ENCODE measurements at regions not wholly inside any gene's neighbourhood (a gene's known extent, or its start where the extent isn't known, plus 50 kb on each side); places are given as distances from the start of the nearest gene placed in this dataset.
"Not testable (repeated sequence)": the region's sequence is repeated elsewhere in the genome, so short reads cannot be mapped to it uniquely, and the experiment has no call there.

GRCh38 chr11:25758145-25758661 is 573.7 kb upstream of the ANO3 start:
- DNase-seq (ENCODE audit: low read depth): no peak

- DNase-seq (ENCODE audit: low read depth): no peak
These were observed 565.5 kb upstream of the ANO3 start for GRCh38 chr11:25766332-25767015.

DNA sequence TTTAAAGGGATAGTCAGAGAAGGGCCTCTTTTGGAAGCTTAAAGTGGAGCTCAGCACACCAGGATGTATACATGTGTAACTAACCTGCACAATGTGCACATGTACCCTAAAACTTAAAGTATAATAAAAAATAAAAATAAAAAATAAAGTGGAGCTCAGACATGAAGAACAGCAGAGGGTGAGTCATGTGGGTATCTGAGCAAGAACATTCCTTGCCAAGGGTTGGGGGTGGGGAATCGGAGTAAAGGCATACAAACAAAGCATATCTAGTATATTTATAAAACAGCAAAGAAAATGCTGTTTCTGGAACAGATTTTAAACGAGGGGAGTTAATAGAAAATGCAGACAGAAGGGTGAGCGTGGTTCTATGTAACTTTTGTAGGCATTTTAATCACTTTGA is 562.6 kb upstream of the ANO3 start:
- no peak for DNase-seq (ENCODE audit: low read depth)

- no peak for DNase-seq (ENCODE audit: low read depth)
These were observed 560.3 kb upstream of the ANO3 start for GRCh38 chr11:25771605-25772004.

- DNase-seq (ENCODE audit: low read depth): no peak
These were observed 556.3 kb upstream of the ANO3 start for GRCh38 chr11:25775603-25776002.

DNA sequence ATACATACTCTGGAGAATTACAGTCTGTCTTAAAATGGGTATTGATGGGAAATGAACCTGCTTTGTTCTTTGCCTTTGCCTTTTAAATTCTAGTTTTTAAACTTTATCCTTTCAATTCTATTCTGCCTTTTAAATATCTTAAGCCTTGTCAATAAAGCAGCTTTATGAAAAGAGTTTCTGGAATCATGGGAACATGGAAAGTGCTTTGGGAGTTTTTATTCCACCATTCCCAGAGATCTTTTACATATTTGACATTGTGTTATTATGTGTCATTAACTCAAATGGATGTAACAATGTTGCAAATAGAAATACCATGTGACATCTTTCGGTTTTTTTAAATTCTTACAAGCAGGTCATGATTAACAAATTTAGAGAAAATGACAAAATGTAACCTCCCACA is 555.7 kb upstream of the ANO3 start:
- no peak for DNase-seq (ENCODE audit: low read depth)

- DNase-seq (ENCODE audit: low read depth): no peak
These were observed 554.6 kb upstream of the ANO3 start for GRCh38 chr11:25777343-25777742.

GRCh38 chr11:25779033-25779432 is 552.9 kb upstream of the ANO3 start:
- no peak for DNase-seq (ENCODE audit: low read depth)

DNA sequence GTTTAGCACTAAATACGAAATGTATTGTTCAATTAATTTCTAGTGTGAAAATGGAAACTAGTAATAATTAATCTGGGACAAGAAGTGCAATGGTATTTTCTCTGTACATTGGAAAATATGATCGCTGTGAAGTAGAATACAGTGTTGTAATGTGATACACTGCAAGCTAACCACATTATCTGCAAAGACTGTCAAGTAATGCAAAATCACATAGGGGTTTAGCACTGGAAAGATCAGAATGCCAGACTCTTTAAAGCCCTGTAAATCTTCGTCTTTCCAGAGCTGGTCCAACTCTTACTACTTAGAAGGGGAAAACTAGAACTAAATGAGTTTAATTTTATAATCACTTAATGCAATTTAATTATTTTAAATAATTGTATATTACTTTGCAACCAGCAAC is 544.5 kb upstream of the ANO3 start:
- no peak for DNase-seq (ENCODE audit: low read depth)

DNA sequence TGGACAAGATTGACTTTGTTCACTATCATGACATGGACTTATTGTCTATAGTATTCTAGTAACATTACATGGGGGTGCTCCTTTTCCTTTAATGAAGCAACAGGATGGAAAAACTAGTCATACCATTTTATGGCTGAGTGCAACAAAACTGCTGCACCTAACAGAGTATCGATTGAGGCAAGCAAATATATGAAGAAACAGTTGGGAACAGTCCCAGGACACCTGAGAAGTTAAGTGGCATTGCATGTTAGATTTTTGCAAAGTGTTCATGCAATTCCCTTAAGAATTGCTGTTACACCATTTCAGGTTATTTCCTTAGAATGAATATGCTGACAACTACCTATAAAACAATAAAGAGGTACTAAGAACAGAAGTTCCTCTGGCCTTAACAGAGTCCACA is 541.5 kb upstream of the ANO3 start:
- DNase-seq (ENCODE audit: low read depth): no peak

DNA sequence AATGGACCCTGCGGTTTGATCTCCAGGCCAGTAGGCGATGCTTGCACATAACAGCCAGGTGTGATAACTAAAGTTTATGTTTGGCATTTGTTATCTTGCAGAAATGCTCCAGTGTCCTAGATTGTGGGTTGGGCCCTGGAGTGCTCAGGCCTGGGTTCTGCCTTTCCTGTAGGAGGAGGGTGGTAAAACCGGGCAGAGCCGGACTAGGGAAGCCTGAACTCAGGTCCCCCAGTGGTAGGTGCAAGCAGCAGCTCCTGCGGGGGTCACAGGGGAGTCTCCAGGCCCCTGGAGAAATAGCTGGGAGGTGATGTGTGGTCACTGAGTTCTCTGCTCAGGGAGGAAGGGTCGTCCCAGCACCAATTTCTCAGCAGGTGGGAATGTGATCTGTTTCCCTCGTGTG is 538.3 kb upstream of the ANO3 start:
- no peak for DNase-seq (ENCODE audit: low read depth)

DNA sequence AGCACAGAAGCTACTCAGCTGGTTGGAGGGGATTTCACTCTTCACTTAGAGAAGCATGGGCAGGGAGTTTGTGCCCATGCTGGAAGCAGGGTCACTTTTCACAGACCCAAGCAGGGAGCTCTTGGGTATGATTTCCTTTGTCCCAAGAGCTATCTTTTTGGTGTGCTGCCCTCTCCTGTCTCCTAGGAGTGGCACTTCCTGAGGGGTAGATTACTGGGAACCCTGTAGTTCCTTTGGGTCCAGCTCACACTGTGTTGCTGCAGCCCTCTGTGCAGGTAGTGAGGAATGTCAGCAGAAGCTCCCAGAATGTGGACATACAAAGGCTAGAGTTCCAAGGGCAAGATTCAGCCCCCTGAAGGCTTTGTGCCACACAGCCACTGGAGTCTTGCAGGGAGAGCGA is 537.1 kb upstream of the ANO3 start:
- DNase-seq (ENCODE audit: low read depth): no peak

GRCh38 chr11:25816411-25816810 is 515.5 kb upstream of the ANO3 start:
- DNase-seq (ENCODE audit: low read depth): no peak

- no peak for DNase-seq (ENCODE audit: low read depth)
These were observed 507.2 kb upstream of the ANO3 start for GRCh38 chr11:25824688-25825087.

DNA sequence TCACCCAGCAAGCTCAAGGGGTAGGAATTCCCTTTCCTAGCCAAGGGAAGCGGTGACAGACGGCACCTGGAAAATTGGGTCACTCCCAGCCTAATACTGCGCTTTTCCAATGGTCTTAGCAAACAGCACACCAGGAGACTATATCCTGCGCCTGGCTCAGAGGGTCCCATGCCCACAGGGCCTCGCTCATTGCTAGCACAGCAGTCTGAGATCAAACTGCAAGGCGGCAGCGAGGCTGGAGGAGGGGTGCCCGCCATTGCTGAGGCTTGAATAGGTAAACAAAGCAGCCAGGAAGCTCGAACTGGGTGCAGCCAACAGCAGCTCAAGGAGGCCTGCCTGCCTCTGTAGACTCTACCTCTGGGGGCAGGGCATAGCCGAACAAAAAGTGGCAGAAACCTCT is 500.4 kb upstream of the ANO3 start:
- DNase-seq (ENCODE audit: low read depth): not testable (repeated sequence)

DNA sequence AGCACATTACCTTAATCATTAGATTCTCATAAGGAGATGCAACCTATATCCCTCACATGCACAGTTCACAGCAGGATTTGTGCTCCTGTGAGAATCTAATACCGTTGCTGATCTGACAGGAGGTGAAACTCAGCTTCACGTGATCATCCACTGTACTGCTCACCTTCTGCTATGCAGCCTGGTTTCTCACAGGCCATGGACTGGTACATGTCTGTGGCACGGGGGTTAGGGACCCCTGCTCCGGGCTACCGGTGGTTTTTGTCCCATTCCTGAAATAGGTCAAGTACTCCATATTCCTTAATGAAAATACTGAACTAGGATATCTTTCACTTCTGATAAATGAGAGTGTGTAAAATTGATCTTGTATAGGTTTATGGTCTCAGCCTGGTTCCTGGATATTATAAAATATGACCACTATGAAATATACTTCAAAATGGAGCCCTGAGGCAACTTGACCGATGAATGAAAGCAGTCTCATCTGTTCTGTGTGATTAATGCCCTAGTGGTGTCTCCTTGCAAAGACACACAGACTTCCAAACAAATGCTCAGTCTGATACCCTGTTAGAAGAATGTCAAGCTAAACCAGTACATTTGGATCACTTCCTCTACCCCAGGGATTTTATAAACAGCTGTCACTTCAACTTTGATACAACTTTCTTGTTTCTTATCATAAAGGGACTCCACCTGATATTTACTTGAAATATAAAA is 492.9 kb upstream of the ANO3 start:
- DNase-seq (ENCODE audit: low read depth): no peak

- no peak for DNase-seq (ENCODE audit: low read depth)
These were observed 487.1 kb upstream of the ANO3 start for GRCh38 chr11:25844811-25845210.

- DNase-seq (ENCODE audit: low read depth): no peak
These were observed 476.0 kb upstream of the ANO3 start for GRCh38 chr11:25855916-25856315.

GRCh38 chr11:25859776-25860175 is 472.2 kb upstream of the ANO3 start:
- DNase-seq (ENCODE audit: low read depth): no peak

- DNase-seq (ENCODE audit: low read depth): no peak
These were observed 471.1 kb upstream of the ANO3 start for GRCh38 chr11:25860677-25861450.

- DNase-seq (ENCODE audit: low read depth): no peak
These were observed 469.8 kb upstream of the ANO3 start for GRCh38 chr11:25862159-25862558.

- DNase-seq (ENCODE audit: low read depth): no peak
These were observed 467.9 kb upstream of the ANO3 start for GRCh38 chr11:25863986-25864385.

- DNase-seq (ENCODE audit: low read depth): no peak
These were observed 455.4 kb upstream of the ANO3 start for GRCh38 chr11:25876456-25876965.
